ENCODE measurements at regions not wholly inside any gene's neighbourhood (a gene's known extent, or its start where the extent isn't known, plus 50 kb on each side); places are given as distances from the start of the nearest gene placed in this dataset.
"Not testable (repeated sequence)": the region's sequence is repeated elsewhere in the genome, so short reads cannot be mapped to it uniquely, and the experiment has no call there.

DNA sequence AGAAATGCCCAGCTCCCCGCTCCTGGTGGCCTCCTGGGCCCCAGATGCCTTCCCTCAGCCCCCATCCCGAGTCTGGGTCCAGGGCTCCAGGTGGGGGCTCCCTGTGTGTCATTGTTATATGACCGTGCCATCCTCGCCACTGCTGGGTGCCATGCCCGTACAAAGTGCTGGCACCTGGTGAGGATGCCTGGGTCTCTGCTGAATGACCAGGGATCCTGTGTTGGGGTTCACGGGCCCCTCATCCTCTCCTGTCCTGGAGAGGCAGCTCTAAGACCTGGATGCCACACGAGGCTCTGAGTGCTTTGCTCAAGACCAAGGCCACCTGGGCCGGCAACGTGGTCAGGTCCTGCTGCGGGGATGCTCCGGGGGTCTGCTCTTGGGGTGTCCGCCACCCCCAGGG is 206.5 kb downstream of the BANP start:
- ATAC-seq; DNase-seq; H3K4me1 ChIP-seq (ENCODE audit: control insufficient read depth, insufficient read depth, low read length); H3K4me3 ChIP-seq (ENCODE audit: low read length); H3K9me3 ChIP-seq (ENCODE audit: control insufficient read depth, low read length); H3K27me3 ChIP-seq (ENCODE audit: control insufficient read depth, insufficient read depth); intact Hi-C loops (cut with DNase I); H3K27ac ChIP-seq (ENCODE audit: low read length): not testable (repeated sequence)
- WGBS: 80% methylated on average over 12 of the region's 12 CpGs

DNA sequence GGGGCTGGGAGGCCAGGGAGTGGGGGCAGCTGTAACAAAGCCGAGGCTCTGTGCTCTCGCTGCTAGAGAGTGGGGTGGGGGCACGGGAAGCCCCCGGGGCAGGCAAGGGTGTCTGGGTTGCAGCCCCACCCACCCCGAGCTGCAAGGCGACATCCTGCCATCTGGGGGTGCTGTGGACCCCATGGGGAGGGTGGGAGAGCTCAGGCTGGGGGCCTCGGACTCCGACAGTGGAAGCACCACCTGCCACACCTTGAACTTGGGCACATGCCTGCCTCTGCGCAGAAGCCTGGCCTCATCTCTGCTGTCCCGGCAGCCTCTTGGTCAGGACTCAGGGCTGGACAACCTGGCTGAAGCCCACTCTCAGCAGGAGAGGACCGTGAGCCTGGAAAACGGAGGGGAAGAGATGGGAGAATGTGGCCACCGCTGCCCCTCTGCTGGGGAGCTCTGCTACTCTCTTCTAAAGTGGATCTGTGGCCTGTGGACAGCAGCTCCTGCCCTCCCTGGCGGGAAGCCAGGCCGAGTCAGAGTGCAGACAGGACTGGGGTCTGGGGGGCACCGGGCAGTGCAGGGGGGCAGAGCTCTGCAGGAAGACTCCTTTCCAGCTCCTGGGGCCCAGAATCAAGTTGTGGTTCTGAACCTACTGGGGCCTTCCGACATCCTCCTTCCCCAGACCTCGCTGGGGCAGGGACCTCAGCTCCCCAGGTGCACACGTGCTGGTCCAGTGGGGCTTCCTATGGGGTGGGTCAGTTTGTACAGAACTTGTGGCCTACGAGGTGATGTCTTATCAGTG is 207.2 kb downstream of the BANP start:
- DNase-seq; H3K27ac ChIP-seq (ENCODE audit: low read length); H3K9me3 ChIP-seq (ENCODE audit: control insufficient read depth, low read length); H3K4me1 ChIP-seq (ENCODE audit: control insufficient read depth, insufficient read depth, low read length); ATAC-seq; H3K27me3 ChIP-seq (ENCODE audit: control insufficient read depth, insufficient read depth); H3K4me3 ChIP-seq (ENCODE audit: low read length); intact Hi-C loops (cut with DNase I): not testable (repeated sequence)
- WGBS: 76% methylated on average over 20 of the region's 20 CpGs

DNA sequence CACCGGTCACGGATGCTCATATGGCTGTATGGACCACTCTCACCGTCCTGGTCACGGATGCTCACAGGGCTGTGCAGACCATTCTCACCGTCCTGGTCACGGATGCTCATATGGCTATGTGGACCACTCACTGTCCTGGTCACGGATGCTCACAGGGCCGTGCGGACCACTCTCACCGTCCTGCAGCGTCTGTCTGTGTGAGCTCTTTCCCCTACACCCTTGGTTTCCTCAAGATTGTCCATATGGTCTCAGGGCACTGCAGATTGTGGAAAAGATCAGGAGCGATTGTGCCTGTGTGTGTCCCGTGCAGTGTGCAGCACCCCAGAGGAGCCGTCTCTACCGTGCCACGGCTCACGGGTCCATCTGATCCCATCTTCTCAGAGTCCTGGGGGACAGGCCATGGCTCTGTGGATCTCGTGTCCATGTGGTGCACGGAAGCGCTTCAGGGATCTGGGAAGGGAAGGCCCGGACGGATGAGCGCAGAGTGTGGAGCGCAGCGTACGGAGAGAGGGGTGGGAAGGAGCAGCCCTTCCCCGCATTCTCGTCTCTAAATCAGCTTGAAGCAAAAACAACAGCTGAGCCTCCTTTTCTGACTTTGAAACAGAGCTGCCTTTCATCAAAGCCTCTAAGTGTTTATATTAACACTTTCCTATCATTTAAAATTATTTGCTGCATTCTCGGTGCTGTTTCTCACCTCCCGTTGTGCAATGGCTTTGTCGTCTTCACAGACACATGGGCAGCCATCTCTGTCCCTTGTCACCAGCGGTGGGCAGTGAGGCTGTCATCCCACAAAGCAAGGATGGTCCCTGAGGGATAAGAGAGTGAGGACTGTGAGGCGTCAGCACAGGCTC is 208.0 kb downstream of the BANP start:
- H3K9me3 ChIP-seq (ENCODE audit: control insufficient read depth, low read length); H3K4me1 ChIP-seq (ENCODE audit: control insufficient read depth, insufficient read depth, low read length); H3K27ac ChIP-seq (ENCODE audit: low read length); intact Hi-C loops (cut with DNase I); DNase-seq; H3K27me3 ChIP-seq (ENCODE audit: control insufficient read depth, insufficient read depth); ATAC-seq; H3K4me3 ChIP-seq (ENCODE audit: low read length): not testable (repeated sequence)
- WGBS: 83% methylated on average over 29 of the region's 33 CpGs

DNA sequence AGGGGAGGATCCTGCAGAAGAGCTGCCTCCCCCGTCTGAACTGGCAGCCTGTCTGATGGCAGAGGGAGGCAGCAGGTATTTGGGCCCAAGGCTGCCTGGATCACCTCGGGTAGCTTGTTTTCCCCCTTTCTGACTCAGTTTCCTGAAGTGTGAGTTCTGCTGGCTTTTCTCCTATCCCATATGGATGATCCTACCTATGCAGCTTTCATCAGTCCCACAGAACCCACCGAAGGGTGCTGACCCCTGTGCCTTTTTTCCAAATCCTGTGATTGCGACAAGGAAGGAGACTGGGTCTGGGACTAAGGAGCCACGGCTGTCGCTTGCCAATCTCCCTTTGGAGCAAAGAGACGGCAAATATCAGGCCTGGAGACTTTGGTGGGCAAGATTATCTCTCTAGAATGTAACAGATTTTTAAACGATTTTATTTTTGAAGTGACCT is 208.7 kb downstream of the BANP start:
- DNase-seq; H3K4me3 ChIP-seq (ENCODE audit: low read length); ATAC-seq; H3K27ac ChIP-seq (ENCODE audit: low read length); H3K9me3 ChIP-seq (ENCODE audit: control insufficient read depth, low read length); H3K4me1 ChIP-seq (ENCODE audit: control insufficient read depth, insufficient read depth, low read length); H3K27me3 ChIP-seq (ENCODE audit: control insufficient read depth, insufficient read depth); intact Hi-C loops (cut with DNase I): not testable (repeated sequence)
- 79% methylated on average over 8 of the region's 8 CpGs for WGBS

DNA sequence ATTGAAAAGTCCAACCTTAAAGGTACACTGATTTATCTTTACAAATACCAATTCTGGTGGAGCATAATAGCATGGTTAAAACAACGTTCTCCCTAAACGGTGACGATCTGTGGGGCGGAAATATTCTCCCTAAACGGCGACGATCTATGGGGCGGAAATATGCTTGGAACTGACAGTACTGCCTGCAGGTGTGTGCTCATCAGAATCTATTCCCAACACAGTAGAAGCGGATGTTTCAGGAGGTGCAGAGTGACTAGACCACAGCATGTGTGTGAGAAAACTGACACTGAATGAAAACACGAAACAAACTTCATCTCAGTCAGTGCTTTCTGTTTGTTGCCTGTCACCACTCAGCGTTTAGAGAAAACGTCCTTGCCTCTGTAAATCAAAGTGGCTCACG is 210.0 kb downstream of the BANP start:
- DNase-seq; H3K4me1 ChIP-seq (ENCODE audit: control insufficient read depth, insufficient read depth, low read length); ATAC-seq; H3K27me3 ChIP-seq (ENCODE audit: control insufficient read depth, insufficient read depth); H3K27ac ChIP-seq (ENCODE audit: low read length); H3K4me3 ChIP-seq (ENCODE audit: low read length); intact Hi-C loops (cut with DNase I); H3K9me3 ChIP-seq (ENCODE audit: control insufficient read depth, low read length): not testable (repeated sequence)
- 77% methylated on average over 13 of the region's 13 CpGs for WGBS

DNA sequence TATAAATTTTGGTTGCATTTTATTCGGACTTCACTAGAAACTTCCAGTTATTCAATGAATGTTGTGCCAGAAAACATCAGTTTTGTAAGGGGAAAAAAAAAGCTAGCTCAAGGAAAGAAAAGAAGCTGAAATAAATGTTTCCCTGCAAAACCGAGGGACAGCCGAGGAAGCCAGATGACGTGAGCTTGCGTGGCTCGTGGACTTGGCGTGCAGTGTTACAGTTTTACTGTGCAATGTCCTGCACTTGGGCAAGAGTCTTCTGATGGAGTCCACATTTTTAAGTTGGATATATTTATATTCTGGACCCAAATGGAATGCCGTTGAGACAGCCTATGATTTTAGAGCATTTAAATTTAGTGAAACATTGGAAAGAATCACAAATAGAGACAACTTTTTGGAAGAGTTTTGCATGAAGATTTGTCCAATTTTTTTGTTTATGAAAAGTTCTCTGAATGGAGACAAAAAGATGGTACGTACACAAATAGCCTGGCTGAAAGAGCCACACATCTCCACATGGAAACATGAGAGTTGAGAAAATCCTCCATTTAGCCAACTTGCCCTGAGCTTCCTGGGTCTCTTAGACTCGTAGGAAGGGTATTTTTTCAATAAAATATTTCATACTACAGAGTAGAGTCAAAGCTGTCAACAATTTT is 210.5 kb downstream of the BANP start:
- 65% methylated on average over 10 of the region's 10 CpGs for WGBS
- ATAC-seq; intact Hi-C loops (cut with DNase I); H3K9me3 ChIP-seq (ENCODE audit: control insufficient read depth, low read length); DNase-seq; H3K27me3 ChIP-seq (ENCODE audit: control insufficient read depth, insufficient read depth); H3K4me3 ChIP-seq (ENCODE audit: low read length); H3K27ac ChIP-seq (ENCODE audit: low read length); H3K4me1 ChIP-seq (ENCODE audit: control insufficient read depth, insufficient read depth, low read length): not testable (repeated sequence)

DNA sequence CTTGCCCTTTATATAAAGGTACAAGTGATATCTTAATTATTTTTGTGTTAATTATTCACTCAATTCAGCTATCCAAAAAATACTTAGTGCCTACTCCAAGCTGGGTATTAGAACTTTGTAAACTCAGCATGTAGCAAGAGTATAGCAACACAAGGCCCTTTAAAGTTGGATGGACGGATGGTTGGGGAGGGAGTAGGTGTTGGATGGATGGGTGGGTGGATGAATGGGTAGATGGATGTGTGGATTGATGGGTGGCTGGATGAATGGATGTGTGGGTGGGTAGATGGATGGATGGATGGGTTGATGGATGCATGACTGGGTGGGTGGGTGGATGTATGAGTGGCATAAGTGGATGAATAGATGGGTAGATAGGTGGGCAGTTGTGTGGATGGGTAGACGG is 211.5 kb downstream of the BANP start:
- ATAC-seq; DNase-seq; H3K4me1 ChIP-seq (ENCODE audit: control insufficient read depth, insufficient read depth, low read length); intact Hi-C loops (cut with DNase I); H3K4me3 ChIP-seq (ENCODE audit: low read length); H3K27ac ChIP-seq (ENCODE audit: low read length); H3K27me3 ChIP-seq (ENCODE audit: control insufficient read depth, insufficient read depth); H3K9me3 ChIP-seq (ENCODE audit: control insufficient read depth, low read length): not testable (repeated sequence)
- 91% methylated on average over 2 of the region's 2 CpGs for WGBS

DNA sequence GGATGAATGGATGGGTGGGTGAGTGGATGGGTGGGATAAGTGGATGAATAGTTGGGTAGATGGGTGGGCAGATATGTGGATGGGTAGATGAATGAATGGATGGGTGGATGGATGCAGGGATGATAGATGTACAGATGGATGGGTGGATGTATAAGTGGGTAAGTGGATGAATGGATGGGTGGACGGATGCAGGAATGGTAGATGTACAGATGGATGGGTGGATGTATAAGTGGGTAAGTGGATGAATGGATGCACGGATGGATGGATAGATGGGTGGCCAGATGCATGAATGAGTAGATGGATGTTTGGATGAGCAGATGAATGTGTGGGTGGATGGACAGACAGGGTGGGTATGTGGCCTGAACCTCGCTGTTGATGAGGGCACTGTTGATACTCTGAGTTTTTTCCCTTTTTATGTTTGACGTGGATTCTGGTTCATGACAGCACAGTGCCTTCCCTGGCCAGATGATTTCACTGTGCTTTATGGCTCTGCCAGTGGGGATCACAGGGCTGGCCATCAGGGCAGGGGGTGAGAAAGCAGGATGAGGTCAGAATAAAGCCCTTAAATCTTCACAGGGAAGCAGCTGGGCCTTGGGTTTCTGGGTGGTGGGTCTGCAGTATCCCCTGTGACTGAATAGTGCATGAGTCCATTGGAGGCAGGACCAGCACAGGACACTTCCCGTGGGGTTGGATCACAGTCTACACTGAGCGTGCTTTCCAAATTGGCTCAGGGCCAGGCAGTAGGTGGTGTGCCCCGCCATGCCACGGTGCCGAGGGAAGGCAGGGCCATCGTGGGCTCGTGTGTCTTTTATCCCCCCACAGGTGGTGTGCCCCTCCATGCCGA is 213.2 kb downstream of the BANP start:
- WGBS: 77% methylated on average over 12 of the region's 12 CpGs
- H3K4me3 ChIP-seq (ENCODE audit: low read length); ATAC-seq; DNase-seq; H3K27me3 ChIP-seq (ENCODE audit: control insufficient read depth, insufficient read depth); H3K4me1 ChIP-seq (ENCODE audit: control insufficient read depth, insufficient read depth, low read length); intact Hi-C loops (cut with DNase I); H3K9me3 ChIP-seq (ENCODE audit: control insufficient read depth, low read length); H3K27ac ChIP-seq (ENCODE audit: low read length): not testable (repeated sequence)

DNA sequence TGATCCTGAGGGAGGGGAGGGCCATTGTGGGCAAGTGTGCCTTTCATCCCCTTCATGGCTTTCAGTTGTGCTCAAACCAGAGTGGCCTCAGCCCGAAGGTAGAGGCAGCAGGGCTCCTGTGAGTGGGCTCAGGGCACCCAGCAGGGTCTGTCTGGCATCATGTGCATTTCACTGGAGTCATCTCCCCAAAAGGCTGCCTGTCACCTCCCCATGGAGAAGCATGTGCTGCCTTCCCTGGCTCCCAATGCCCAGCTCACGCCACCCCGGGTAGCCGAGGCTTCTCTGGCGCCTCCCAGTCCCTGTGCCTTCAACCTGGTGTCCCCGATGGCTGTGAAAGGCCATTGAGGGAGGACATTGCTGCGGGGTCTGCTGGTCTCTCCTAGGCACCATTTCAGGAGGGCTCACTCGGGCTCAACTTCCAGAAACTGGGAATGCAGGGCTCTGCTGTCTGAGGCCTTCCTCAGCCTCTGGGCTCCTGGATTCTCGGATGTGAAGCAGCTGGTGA is 213.9 kb downstream of the BANP start:
- 81% methylated on average over 9 of the region's 9 CpGs for WGBS
- H3K27me3 ChIP-seq (ENCODE audit: control insufficient read depth, insufficient read depth); ATAC-seq; H3K27ac ChIP-seq (ENCODE audit: low read length); DNase-seq; H3K4me1 ChIP-seq (ENCODE audit: control insufficient read depth, insufficient read depth, low read length); H3K4me3 ChIP-seq (ENCODE audit: low read length); H3K9me3 ChIP-seq (ENCODE audit: control insufficient read depth, low read length); intact Hi-C loops (cut with DNase I): not testable (repeated sequence)

DNA sequence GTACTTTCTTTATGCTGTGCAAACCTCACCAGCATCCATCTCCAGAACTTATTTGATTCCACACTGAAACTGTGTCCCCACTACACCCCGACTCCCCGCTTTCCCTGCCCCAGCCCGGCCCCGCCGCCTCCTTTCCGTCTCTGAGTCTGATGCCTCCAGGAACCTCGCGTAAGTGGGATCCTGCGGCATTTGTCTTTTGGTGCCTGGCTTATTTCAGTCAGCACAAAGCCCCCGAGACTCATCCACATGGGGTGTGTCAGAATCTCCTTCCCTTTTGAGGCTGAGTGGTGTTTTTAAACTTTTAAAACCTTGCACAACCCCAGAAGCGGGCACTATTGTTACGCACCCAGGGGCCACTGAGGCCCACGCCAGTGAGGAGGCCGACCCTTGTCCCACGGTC is 214.4 kb downstream of the BANP start:
- intact Hi-C loops (cut with DNase I); H3K27me3 ChIP-seq (ENCODE audit: control insufficient read depth, insufficient read depth); H3K4me3 ChIP-seq (ENCODE audit: low read length); DNase-seq; H3K27ac ChIP-seq (ENCODE audit: low read length); H3K4me1 ChIP-seq (ENCODE audit: control insufficient read depth, insufficient read depth, low read length); H3K9me3 ChIP-seq (ENCODE audit: control insufficient read depth, low read length): not testable (repeated sequence)
- 70% methylated on average over 15 of the region's 15 CpGs for WGBS
- ATAC-seq: peak in 1 of 2 donors; percentile 10
